HL-60 (cell line): ENCODE measurements at regions not wholly inside any gene's neighbourhood (a gene's known extent, or its start where the extent isn't known, plus 50 kb on each side); places are given as distances from the start of the nearest gene placed in this dataset.

Experiments used
- CTCF ChIP-seq: IDR thresholded peaks from one replicate; pipeline ENCODE4 v1.5.1; 2011; ENCODE audit warnings: low read length, control low read depth, inconsistent platforms; ENCODE audit not compliant: insufficient read depth
- GABPA ChIP-seq: IDR thresholded peaks from 2 replicates; pipeline ENCODE4 v1.6.1; 2012; ENCODE audit warnings: low read depth
- POLR2AphosphoS5 ChIP-seq: IDR thresholded peaks from 2 replicates; pipeline ENCODE4 v1.6.1; 2012; ENCODE audit warnings: low read depth
- REST ChIP-seq: IDR thresholded peaks from 2 replicates; pipeline ENCODE4 v1.6.1; 2012; ENCODE audit warnings: low read depth; ENCODE audit not compliant: insufficient replicate concordance
- SPI1 ChIP-seq: IDR thresholded peaks from 2 replicates; pipeline ENCODE4 v1.6.1; 2012; ENCODE audit warnings: low read depth, mild to moderate bottlenecking, borderline replicate concordance

GRCh38 chr9:88053856-88054501 lies 79.6 kb upstream of the CDK20 start:
- TF ChIP-seq CTCF: no peak
- no peak for TF ChIP-seq SPI1
- TF ChIP-seq GABPA: no peak
- no peak for TF ChIP-seq POLR2AphosphoS5
- no peak for TF ChIP-seq REST
